AG09319 (cell line): ENCODE measurements at regions not wholly inside any gene's neighbourhood (a gene's known extent, or its start where the extent isn't known, plus 50 kb on each side); places are given as distances from the start of the nearest gene placed in this dataset.
"Not testable (repeated sequence)": the region's sequence is repeated elsewhere in the genome, so short reads cannot be mapped to it uniquely, and the experiment has no call there.

Experiments
- DNase-seq: peaks from one replicate; pipeline ENCODE4 v3.0.0-alpha.2; 2010; ENCODE audit warnings: low read depth; ENCODE audit errors: extremely low read depth
- CTCF ChIP-seq: IDR thresholded peaks from 2 replicates; pipeline ENCODE4 v1.5.1; 2011; ENCODE audit warnings: low read depth, mild to moderate bottlenecking, inconsistent platforms, low read length, moderate library complexity

DNA sequence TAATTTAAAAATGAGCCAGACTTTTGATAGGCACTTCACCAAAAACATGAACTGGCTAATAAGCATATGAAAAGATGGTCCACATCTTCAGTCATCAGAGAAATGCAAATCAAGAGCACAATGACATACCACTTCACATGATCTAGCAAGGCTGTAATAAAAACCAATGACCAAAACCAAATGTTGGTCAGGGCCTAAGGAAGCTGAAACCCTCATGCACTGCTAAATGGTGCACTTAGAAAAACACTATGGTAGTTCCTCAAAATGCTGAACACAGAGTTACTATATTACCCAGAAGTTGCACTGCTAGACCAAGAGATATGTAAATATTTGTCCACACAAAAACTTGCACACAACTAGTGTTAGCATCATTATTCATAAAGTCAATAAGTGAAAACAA lies 504.9 kb upstream of the SOX11 start:
- TF ChIP-seq CTCF: no peak
- no peak for DNase-seq

DNA sequence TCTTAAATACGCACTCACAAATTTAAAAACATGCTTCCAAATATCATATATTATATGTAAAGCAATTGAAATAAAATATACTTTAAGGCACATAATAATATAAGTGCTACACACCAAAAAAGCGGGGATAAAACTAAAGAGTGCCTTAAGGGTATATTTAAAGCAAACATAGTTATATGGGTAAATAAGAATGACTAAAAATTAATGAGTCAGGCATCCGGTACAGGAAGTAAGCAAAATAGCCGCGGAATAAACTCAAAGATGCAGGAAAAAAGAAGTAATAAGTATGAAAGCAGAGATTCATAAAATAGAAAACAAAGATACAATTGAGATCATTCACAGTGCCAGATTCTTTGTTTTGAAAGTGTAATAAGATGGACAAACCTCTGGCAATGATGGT lies 503.5 kb upstream of the SOX11 start:
- no peak for TF ChIP-seq CTCF
- no peak for DNase-seq

DNA sequence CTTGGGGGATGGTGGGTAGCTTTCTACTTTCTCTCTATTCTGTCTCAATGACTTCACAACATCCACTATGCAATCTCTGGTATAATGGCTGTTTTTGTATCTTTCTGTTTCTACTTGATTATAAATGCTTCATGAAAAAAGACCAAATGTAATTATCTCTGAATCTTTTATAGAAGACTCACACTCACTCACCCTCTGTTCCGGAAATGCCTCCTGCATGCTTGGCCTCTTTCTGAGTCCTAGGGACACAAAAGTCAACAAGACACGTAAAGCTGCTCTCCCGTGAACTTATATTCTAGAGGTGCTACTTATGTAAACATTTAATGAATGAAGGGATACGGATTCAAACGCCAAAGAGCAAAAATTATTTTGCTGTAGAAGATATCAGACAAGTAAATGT lies 502.2 kb upstream of the SOX11 start:
- no peak for DNase-seq
- no peak for TF ChIP-seq CTCF

DNA sequence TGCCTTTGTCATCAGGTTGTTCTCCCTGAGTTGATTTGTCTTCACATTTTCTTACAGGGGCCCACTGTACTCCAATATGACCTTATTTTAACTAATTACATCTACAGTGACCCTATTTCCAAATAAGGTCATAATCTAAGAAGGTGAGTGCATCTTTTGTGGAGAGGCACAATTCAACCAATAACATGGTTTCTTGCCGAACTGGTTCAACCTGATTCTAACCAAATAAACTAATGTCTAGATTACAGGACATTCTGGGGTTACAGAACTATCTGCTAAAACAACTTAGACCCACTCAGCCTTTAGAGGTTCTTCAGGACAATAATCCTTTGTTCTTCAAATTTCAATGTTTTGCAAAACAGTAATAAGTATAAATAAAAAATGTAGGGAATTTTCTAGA lies 496.5 kb upstream of the SOX11 start:
- no peak for TF ChIP-seq CTCF
- no peak for DNase-seq

DNA sequence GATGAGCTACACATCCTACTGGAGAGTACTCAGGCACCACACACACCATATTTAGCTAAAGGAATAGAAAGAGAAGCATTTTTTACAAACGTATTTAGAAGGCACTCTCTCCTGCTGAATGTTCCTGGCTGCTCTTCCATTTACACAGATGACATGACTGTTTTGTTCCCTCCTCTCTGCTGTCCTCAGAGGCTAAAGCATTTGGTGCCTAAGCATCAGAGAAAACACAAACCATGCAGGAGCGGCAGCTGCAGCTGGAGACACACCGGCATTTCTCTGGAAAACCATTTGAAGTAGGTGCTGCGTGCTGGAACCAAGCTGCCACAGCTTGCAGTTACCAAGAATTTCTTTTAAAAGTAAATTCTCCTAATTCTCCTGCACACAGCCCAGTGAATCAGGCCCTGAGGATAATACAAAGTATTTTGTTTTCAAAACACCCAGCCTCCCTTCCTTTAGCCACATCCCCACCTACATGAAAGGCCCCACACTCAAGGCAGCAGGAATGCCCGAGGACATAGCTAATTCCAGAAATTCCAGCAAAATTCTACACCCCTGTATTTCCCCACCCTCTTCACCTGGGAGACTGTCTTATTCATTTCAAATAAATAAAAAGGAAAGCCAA lies 488.9 kb upstream of the SOX11 start:
- DNase-seq: no peak
- TF ChIP-seq CTCF: no peak

- DNase-seq: not testable (repeated sequence)
Observed at GRCh38 chr2:5206742-5207141, 485.4 kb upstream of the SOX11 start.

GRCh38 chr2:5215989-5216607 lies 476.1 kb upstream of the SOX11 start:
- TF ChIP-seq CTCF: no peak
- no peak for DNase-seq
